Middle frontal gyrus (tissue), 1 donor: ENCODE measurements at regions not wholly inside any gene's neighbourhood (a gene's known extent, or its start where the extent isn't known, plus 50 kb on each side); places are given as distances from the start of the nearest gene placed in this dataset.
"Not testable (repeated sequence)": the region's sequence is repeated elsewhere in the genome, so short reads cannot be mapped to it uniquely, and the experiment has no call there.

Experiments used
- DNase-seq: peaks from one replicate; pipeline ENCODE4 v3.0.0-alpha.2; 2015; ENCODE audit warnings: low spot score; ENCODE audit errors: extremely low spot score

GRCh38 chr10:36496758-36497157, 628.6 kb upstream of the ANKRD30A start:
- no peak for DNase-seq

- DNase-seq, result no peak
Measured at GRCh38 chr10:36494371-36494770, 631.0 kb upstream of the ANKRD30A start.

- no peak for DNase-seq
Measured at GRCh38 chr10:36493516-36493880, 631.9 kb upstream of the ANKRD30A start.

GRCh38 chr10:36492590-36493515, 632.5 kb upstream of the ANKRD30A start:
- no peak for DNase-seq

- DNase-seq, result no peak
Measured at GRCh38 chr10:36491926-36492325, 633.5 kb upstream of the ANKRD30A start.

GRCh38 chr10:36489611-36490228, 635.7 kb upstream of the ANKRD30A start:
- no peak for DNase-seq

- no peak for DNase-seq
Measured at GRCh38 chr10:36489181-36489580, 636.2 kb upstream of the ANKRD30A start.

GRCh38 chr10:36488579-36488978, 636.8 kb upstream of the ANKRD30A start:
- no peak for DNase-seq

GRCh38 chr10:36479073-36479472, 646.3 kb upstream of the ANKRD30A start:
- DNase-seq, result no peak

- no peak for DNase-seq
Measured at GRCh38 chr10:36476399-36476798, 649.0 kb upstream of the ANKRD30A start.

- DNase-seq, result no peak
Measured at GRCh38 chr10:36475746-36476145, 649.7 kb upstream of the ANKRD30A start.

- no peak for DNase-seq
Measured at GRCh38 chr10:36474456-36474855, 650.9 kb upstream of the ANKRD30A start.

GRCh38 chr10:36473122-36473521, 652.3 kb upstream of the ANKRD30A start:
- no peak for DNase-seq

GRCh38 chr10:36469585-36469984, 655.8 kb upstream of the ANKRD30A start:
- DNase-seq, result no peak

GRCh38 chr10:36468620-36469019, 656.8 kb upstream of the ANKRD30A start:
- no peak for DNase-seq

- DNase-seq, result no peak
Measured at GRCh38 chr10:36465604-36466379, 659.6 kb upstream of the ANKRD30A start.

GRCh38 chr10:36464291-36464690, 661.1 kb upstream of the ANKRD30A start:
- no peak for DNase-seq

- no peak for DNase-seq
Measured at GRCh38 chr10:36463390-36463789, 662.0 kb upstream of the ANKRD30A start.

GRCh38 chr10:36462194-36462593, 663.2 kb upstream of the ANKRD30A start:
- no peak for DNase-seq

GRCh38 chr10:36458437-36458836, 667.0 kb upstream of the ANKRD30A start:
- not testable (repeated sequence) for DNase-seq

GRCh38 chr10:36457751-36458150, 667.6 kb upstream of the ANKRD30A start:
- no peak for DNase-seq

GRCh38 chr10:36455526-36456133, 669.8 kb upstream of the ANKRD30A start:
- no peak for DNase-seq
